ENCODE measurements at regions not wholly inside any gene's neighbourhood (a gene's known extent, or its start where the extent isn't known, plus 50 kb on each side); places are given as distances from the start of the nearest gene placed in this dataset.
"Not testable (repeated sequence)": the region's sequence is repeated elsewhere in the genome, so short reads cannot be mapped to it uniquely, and the experiment has no call there.

DNA sequence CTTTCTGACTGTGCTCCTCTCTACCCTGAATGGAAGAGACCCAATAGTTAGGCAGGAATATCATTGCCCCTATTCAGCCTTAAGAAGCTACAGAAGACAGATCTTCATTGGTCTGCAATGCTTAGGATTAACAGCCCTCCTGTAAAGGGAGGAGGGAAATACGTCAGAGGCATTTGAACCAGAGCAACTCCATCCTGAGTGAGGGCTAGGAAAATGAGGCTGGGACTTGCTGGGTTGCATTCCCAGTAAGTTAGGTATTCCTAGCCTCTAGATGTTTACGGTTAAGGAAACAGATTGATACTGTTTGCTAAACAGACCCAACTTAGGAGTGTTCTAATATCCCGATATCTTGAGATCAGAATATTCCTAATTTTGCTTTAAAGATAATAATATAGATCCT lies 63.5 kb downstream of the PCDH18 start:
- DNase-seq (ENCODE audit: low spot score), result no peak

- DNase-seq (ENCODE audit: low spot score), result no peak
These were observed 64.8 kb downstream of the PCDH18 start for GRCh38 chr4:137467537-137467936.

DNA sequence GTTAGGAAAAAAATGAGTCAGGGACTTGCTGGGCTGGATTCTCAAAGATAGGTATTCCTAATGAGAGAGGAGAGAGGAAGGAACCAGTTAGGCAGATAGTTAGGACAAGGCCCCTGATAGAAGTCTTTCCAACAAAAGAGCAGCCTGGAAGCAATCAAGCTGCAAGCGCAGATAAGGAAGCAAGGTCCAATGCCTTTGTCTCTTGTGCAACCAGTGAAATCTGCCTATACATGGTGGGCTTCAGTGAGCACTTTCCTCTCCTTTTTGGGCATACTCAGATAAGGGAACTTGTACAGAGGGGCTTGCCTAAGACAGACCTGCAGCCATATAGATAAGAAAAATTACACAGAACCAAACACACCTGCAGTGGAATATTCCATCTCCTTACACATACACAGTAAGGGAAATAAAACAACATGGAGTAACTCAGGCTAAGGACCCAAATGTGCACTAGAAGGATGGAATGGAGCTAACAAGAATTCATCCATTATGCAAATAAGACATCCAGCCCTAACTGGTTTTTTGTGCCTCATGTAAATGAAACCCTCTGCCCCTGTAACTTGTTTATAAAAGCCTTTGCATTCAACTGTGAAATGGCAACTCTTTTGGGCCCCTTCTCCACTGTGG lies 68.8 kb downstream of the PCDH18 start:
- DNase-seq (ENCODE audit: low spot score), result no peak

DNA sequence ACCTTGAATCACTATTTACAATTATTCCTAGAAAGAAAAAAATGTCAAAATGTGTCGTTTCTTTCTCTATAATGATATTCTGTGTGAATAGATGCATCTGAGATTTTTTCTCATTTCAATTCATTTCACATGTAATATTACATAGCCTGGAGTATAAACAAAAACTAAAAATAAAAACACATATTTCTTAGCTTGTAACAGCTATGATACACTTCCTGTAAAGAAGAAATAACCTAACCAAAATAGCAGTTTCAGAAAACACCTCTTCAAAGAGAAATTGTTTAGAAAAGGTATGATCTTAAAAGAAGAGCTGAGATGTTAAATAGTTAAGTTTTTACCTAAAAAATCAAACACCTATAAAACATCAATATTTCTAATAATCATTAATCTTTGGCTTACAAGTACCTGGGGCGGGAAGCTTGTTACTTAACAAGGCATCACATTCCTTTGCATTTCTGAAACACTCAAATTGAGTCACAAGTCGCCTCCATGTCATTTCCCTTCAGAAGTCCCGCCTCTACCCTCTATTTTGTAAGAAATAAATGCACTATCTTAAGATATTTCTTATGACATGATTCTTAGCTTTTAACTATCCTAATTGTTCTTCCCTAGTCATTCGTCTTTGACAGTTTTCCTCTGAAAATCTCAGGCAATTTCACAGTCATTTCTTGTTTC lies 76.5 kb downstream of the PCDH18 start:
- no peak for DNase-seq (ENCODE audit: low spot score)

GRCh38 chr4:137454767-137455166 lies 77.5 kb downstream of the PCDH18 start:
- DNase-seq (ENCODE audit: low spot score), result no peak

DNA sequence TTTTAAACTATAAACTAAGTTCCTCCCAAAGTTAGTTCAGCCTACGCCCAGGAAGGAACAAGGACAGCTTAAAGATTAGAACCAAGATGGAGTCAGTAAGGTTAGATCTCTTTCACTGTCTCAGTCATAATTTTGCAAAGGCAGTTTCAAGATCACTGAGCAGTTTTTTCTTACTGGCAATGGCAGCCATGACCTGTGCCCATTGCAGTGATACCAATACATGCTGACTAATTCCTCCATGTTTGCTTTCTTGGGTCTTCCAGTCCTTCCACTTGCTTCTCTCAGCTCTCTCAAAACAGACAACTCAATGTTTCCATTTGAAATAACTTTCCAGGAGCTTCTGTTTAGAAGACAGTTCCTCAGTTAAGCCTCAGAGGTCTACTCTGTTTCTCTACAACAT lies 79.5 kb downstream of the PCDH18 start:
- DNase-seq (ENCODE audit: low spot score), result no peak

DNA sequence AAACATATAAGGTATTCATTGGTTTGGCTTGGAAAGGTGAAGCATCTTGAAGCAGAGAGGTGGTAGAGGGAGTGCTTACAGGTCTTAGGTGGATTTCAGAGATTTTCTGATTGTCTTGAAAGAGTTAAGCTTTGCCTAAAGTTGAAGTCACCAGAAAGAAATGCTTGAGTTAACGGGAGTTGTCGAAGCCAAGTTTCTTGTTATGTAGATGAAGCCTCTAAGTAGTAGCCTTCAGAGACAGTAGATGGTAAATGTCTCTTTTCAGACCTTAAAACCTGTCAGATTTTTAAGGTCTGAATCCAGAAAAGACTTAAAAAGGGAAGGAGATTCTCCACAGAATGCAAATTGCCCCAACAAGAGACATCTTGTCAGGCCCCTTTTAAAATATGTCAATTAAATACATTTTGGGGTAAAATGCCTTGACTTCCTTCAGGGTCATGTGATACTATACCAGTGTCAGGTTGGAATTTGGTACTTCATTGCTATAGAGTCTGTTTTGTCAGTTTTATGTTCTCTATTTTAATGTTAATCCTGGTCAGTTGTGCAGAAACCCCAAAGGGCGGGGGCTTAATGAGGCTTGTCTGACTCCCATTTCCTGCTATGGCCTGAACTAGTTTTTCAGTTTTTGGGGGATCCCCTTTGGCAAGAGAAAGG lies 81.0 kb downstream of the PCDH18 start:
- no peak for DNase-seq (ENCODE audit: low spot score)

DNA sequence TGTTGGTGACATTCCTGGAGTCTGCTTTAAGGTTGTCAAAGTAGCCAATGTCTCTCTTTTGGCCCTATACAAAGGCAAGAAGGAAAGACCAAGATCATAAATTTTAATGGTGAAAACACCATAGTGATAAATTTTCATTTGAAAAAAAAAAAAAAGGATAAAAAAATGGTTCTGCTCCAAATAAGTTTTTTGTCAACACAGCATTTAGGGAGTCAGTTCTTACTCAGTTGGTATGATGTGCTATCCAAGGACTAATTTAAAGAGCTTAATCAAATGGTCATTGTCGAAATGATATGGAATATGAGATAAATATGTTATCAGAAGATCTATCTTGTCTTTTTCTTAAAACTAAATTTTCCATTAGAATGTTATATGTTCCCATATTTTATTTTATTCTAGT lies 83.9 kb downstream of the PCDH18 start:
- no peak for DNase-seq (ENCODE audit: low spot score)

DNA sequence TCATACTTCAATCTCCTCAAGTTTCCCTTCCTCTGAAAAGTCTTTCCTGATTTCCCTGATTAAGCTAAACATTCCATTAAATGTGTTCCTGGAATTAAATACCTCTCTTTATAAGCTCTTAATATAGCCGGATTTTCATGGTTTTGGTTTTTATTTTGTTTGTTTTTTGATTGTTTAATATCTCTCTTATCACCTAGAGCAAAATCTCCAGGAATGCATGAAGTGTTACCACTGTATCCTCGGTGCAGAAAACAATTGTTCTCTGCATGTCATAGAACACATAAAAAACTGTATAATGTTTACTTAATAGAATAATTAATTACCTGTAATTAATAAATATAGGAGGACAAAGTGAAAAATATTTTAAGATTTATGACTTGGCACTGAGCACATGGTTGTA lies 86.2 kb downstream of the PCDH18 start:
- no peak for DNase-seq (ENCODE audit: low spot score)

- no peak for DNase-seq (ENCODE audit: low spot score)
These were observed 89.1 kb downstream of the PCDH18 start for GRCh38 chr4:137443031-137443800.

DNA sequence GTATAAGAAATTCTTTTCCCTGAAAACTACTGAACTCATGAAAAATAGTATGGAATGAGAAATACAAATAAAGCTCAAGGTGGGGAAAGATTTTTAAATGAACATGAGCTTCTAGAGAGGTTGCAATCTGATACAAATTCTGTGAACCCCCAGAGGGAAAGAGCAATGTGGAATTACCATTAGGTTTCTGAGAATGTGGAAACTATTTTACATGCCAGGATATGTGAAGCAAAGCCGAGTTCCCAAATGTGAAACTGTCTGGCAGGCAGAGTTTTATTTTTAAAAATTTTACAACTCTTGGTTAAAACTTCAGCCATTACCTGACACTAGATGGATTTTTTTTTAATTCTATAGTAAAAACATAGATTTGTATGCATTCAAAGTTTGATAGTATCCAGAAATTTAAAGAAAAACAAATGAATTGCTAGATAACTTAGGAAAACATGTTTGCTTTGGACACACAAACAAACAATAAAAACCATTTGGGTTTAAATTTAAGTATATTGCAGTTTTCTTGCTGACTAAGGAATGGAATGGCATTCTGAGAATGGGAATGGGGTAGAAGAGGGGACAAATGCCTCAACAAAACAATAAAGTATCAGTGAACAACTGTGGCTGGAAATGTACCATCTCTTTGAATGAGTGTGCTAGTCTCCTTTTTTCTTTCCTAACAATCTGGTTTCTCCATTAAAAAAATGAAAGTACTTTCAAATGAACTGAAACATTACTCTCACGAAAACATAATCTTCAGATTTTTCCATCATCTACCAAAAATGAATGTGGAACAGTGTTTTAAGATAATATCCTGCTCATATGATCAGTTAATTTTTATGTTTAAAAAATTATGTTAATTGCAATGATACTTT lies 99.6 kb downstream of the PCDH18 start:
- no peak for DNase-seq (ENCODE audit: low spot score)

DNA sequence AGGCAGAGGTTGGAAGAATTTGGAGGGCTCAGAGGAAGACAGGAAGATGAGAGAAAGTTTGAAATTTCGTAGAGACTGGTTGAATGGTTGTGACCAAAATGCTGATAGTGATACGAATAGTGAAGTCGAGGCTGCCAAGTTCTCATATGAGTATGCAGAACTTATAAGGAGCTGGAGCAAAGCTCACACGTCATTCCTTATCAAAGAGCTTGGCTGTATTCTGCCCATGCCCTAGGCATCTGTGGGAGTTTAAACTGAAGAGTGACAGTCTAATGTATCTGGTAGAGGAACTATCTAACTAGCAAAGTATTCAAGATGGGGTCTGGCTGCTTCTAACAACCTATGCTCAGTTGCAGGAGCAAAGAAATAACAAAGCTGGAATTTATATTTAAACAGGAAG lies 102.1 kb downstream of the PCDH18 start:
- DNase-seq (ENCODE audit: low spot score), result no peak

- no peak for DNase-seq (ENCODE audit: low spot score)
These were observed 104.9 kb downstream of the PCDH18 start for GRCh38 chr4:137427411-137427810.

DNA sequence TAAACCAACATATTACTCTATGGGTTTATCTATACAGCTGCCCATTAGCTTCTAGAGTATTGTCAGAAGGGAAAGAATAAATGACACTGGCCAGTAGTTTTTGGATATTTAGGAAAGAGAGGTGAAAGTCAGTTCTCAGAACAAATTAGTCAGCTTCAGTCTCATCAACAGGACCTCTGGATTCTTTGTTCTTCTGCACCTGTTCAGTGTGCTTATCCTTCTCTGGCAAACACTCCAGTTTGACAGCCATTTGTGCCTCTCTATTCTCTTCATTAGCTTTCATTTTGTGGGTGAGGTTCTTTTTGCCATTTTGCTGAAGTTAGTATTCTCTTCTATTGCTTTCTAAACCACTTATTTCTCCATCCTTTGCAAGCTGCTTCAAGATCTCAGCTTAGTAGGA lies 107.0 kb downstream of the PCDH18 start:
- DNase-seq (ENCODE audit: low spot score), result no peak

GRCh38 chr4:137422666-137423065 lies 109.6 kb downstream of the PCDH18 start:
- no peak for DNase-seq (ENCODE audit: low spot score)

DNA sequence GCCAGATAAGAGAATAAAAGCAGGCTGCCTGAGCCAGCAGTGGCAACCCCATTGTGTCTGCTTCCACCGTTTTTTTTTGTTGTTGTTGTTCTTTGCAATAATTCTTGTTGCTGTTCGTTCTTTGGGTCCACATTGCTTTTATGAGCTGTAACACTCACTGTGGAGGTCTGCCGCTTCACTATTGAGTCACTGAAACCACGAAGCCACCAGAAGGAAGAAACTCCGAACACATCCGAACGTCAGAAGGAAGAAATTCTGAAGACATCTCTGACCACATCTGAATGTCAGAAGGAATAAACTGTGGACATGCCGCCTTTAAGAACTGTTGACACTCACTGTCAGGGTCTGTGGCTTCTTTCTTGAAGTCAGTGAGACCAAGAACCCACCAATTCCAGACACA lies 110.5 kb downstream of the PCDH18 start:
- no peak for DNase-seq (ENCODE audit: low spot score)

- DNase-seq (ENCODE audit: low spot score), result no peak
These were observed 111.3 kb downstream of the PCDH18 start for GRCh38 chr4:137420901-137421396.

DNA sequence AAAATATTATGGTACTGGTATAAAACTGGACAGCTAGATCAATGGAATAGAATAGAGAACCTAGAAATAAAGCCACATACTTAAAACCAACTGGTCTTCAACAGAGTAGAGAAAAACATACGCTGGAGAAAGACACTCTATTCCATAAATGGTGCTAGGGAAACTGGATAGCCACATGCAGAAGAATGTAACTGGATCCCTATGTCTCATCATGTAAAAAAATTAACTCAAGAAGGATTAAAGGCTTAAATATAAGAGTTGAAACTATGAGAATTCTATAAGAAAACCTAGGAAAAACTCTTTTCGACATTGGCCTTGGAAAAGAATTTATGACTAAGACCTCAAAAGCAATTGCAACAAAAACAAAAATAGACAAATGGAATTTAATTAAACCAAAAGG lies 114.6 kb downstream of the PCDH18 start:
- DNase-seq (ENCODE audit: low spot score), result no peak

DNA sequence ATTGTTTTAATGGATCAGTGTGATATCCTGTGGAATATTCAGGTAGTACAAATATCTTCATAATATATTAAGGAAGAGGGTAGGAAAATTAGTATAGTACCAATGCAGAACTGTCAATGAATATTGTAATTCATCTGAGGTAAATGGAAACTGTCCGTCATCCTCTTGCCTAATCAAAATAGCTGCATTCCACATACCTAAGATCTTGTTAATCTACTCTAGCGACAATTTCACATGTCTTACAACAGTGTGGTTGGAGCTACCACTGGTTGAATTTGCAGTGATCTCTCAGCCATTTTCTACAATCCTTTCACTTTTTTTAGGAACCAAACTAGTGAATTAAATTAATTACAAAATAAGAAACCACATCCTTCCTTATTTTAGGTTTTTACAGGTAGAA lies 117.5 kb downstream of the PCDH18 start:
- no peak for DNase-seq (ENCODE audit: low spot score)

DNA sequence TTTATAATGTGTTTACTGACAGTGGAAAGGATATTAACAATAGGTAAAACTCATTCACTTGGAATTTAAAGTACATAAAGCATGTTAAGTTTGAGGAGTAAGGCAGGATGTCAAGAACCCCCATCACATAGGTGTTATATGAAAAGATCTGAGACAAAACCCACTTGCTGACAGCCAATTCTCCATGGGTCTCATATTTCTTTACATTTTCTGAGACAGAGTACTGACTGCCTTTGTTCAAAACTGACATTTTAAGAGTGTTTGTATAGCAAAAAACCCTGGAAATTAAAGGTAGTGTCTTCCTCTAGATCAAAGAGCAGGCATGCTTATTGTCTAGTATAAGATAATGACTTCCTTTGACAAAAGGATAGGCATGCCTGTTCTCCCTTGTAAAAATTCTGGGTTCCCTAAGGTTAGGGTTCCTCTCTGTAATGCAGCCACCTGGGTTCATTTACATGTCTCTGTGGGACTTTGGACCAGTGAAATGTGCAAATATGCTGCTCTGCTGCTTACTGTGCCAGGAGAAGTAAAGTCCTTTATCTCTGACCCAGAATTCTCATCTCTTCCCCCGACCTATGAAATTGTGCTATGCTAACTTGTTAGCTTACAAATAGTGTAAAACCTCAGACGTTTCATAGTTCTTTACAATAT lies 123.6 kb downstream of the PCDH18 start:
- DNase-seq (ENCODE audit: low spot score), result no peak

DNA sequence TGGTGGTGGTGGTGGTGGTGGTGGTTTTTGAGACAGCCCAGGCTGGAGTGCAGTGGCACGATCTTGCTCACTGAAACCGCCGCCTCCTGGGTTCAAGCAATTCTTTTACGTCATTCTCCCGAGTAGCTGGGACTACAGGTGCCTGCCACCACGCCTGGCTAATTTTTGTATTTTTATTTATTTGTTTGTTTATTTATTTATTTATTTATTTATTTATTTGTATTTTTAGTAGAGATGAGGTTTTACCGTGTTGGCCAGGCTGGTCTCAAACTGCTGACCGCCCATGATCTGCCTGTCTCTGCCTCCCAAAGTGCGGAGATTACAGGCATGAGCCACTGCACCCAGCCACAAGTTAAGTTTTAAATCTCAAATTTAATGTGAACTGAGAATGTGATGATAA lies 126.5 kb downstream of the PCDH18 start:
- DNase-seq (ENCODE audit: low spot score), result not testable (repeated sequence)
